Ishikawa (cell line): ENCODE measurements at regions not wholly inside any gene's neighbourhood (a gene's known extent, or its start where the extent isn't known, plus 50 kb on each side); places are given as distances from the start of the nearest gene placed in this dataset.

ENCODE experiments used
- CREB1 ChIP-seq: IDR thresholded peaks from 2 replicates; pipeline ENCODE4 v1.6.1; 2012; ENCODE audit warnings: low read depth
- EP300 ChIP-seq: IDR thresholded peaks from 2 replicates; pipeline ENCODE4 v1.6.1; 2012; ENCODE audit warnings: borderline replicate concordance
- RAD21 ChIP-seq: IDR thresholded peaks from 2 replicates; pipeline ENCODE4 v1.6.1; 2012; ENCODE audit warnings: low read depth
- TAF1 ChIP-seq: IDR thresholded peaks from 2 replicates; pipeline ENCODE4 v1.6.1; 2012; ENCODE audit warnings: low read depth, mild to moderate bottlenecking
- TF ChIP-seq, protein P1 (sequence below): IDR thresholded peaks from 2 replicates; pipeline ENCODE4 v1.6.1; 2012

DNA sequence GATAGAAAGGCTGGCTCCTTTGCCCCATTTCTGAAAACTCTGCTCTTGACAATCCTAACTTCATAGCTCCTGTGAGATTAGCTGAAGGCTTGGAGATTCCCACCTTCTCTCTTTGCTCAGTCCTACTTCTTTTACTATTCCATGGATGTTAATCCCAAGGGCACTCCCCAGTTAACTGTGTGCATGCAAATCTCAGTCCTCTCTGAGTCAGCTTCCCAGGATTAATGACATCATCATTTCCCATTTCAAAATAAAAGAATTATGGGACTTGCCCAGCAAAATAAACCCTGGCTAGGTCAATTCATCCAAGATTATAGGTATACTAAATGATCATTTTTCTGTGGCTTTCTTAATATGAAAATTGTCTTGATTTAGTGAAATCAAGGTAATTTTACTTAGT is 328.6 kb upstream of the NR3C2 start:
- no peak for TF ChIP-seq CREB1
- TF ChIP-seq, protein P1, sequence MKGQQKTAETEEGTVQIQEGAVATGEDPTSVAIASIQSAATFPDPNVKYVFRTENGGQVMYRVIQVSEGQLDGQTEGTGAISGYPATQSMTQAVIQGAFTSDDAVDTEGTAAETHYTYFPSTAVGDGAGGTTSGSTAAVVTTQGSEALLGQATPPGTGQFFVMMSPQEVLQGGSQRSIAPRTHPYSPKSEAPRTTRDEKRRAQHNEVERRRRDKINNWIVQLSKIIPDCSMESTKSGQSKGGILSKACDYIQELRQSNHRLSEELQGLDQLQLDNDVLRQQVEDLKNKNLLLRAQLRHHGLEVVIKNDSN: no peak
- no peak for TF ChIP-seq EP300
- no peak for TF ChIP-seq RAD21
- TF ChIP-seq TAF1: no peak
